HG02884 (cell line): ENCODE measurements at regions not wholly inside any gene's neighbourhood (a gene's known extent, or its start where the extent isn't known, plus 50 kb on each side); places are given as distances from the start of the nearest gene placed in this dataset.

Experiments
- ATAC-seq: cut with Tn5 transposase; IDR thresholded peaks from one replicate; pipeline ENCODE4 v1.9.1; 2021; ENCODE audit warnings: mild to moderate bottlenecking, moderate library complexity; ENCODE audit not compliant: unreplicated experiment

- peak; percentile 72 for ATAC-seq
These were observed 308.6 kb upstream of the RGMB start for GRCh38 chr5:98464737-98465330.

GRCh38 chr5:98468188-98468869, 305.1 kb upstream of the RGMB start:
- no peak for ATAC-seq

GRCh38 chr5:98470747-98471146, 302.7 kb upstream of the RGMB start:
- no peak for ATAC-seq

GRCh38 chr5:98471458-98471857, 302.0 kb upstream of the RGMB start:
- ATAC-seq: no peak

GRCh38 chr5:98474216-98474615, 299.2 kb upstream of the RGMB start:
- ATAC-seq: no peak

GRCh38 chr5:98474782-98475181, 298.7 kb upstream of the RGMB start:
- ATAC-seq: no peak

- ATAC-seq: no peak
These were observed 290.9 kb upstream of the RGMB start for GRCh38 chr5:98482321-98483300.

GRCh38 chr5:98483301-98483685, 290.2 kb upstream of the RGMB start:
- no peak for ATAC-seq

- ATAC-seq: no peak
These were observed 284.4 kb upstream of the RGMB start for GRCh38 chr5:98489021-98489420.

GRCh38 chr5:98490348-98490747, 283.1 kb upstream of the RGMB start:
- ATAC-seq: no peak

- no peak for ATAC-seq
These were observed 281.2 kb upstream of the RGMB start for GRCh38 chr5:98492258-98492657.

- no peak for ATAC-seq
These were observed 276.0 kb upstream of the RGMB start for GRCh38 chr5:98497418-98497817.

- no peak for ATAC-seq
These were observed 275.4 kb upstream of the RGMB start for GRCh38 chr5:98498028-98498427.

- ATAC-seq: no peak
These were observed 273.6 kb upstream of the RGMB start for GRCh38 chr5:98499892-98500291.

- ATAC-seq: no peak
These were observed 272.7 kb upstream of the RGMB start for GRCh38 chr5:98500811-98501210.

- ATAC-seq: no peak
These were observed 269.8 kb upstream of the RGMB start for GRCh38 chr5:98503616-98504015.

GRCh38 chr5:98504505-98504904, 269.0 kb upstream of the RGMB start:
- no peak for ATAC-seq

- ATAC-seq: no peak
These were observed 263.1 kb upstream of the RGMB start for GRCh38 chr5:98510143-98510985.

GRCh38 chr5:98513380-98513779, 260.1 kb upstream of the RGMB start:
- no peak for ATAC-seq

- no peak for ATAC-seq
These were observed 259.2 kb upstream of the RGMB start for GRCh38 chr5:98514215-98514614.

- ATAC-seq: no peak
These were observed 256.8 kb upstream of the RGMB start for GRCh38 chr5:98516701-98517100.
